ENCODE measurements at regions not wholly inside any gene's neighbourhood (a gene's known extent, or its start where the extent isn't known, plus 50 kb on each side); places are given as distances from the start of the nearest gene placed in this dataset.

- DNase-seq: no peak
- no peaks in the 10 kb centered on the region for H3K9me3 ChIP-seq
- no peak for TF ChIP-seq CTCF (IDR thresholded peaks at IDR 0.05)
- no peak overlapping the region for H3K9ac ChIP-seq (ENCODE audit: low read depth in 2 of 2, low read length in 2 of 2)
- intact Hi-C loops (cut with DNase I): no loop called here
- no peaks in the 10 kb centered on the region for H3K36me3 ChIP-seq
- H3K27me3 ChIP-seq: no peaks in the 10 kb centered on the region
- no peak overlapping the region for H3K4me3 ChIP-seq
- H3K4me1 ChIP-seq: no peaks in the 10 kb centered on the region
- no peak overlapping the region for H3K27ac ChIP-seq
Measured at GRCh38 chr17:79159471-79159870, 84.8 kb downstream of the ENGASE start.

- Histone ChIP-seq H3K27me3 (no peaks in the 10 kb centered on the region), H3K4me1 (no peaks in the 10 kb centered on the region), H3K4me3 (no peak overlapping the region), H3K9me3 (no peaks in the 10 kb centered on the region), H3K27ac (no peak overlapping the region), H3K9ac (ENCODE audit: low read depth in 2 of 2, low read length in 2 of 2) (no peak overlapping the region), H3K36me3 (no peaks in the 10 kb centered on the region)
- intact Hi-C loops (cut with DNase I): no loop called here
- TF ChIP-seq CTCF (IDR thresholded peaks at IDR 0.05): no peak
- no peak for DNase-seq
Measured at GRCh38 chr17:79156463-79157095, 82.0 kb downstream of the ENGASE start.

DNA sequence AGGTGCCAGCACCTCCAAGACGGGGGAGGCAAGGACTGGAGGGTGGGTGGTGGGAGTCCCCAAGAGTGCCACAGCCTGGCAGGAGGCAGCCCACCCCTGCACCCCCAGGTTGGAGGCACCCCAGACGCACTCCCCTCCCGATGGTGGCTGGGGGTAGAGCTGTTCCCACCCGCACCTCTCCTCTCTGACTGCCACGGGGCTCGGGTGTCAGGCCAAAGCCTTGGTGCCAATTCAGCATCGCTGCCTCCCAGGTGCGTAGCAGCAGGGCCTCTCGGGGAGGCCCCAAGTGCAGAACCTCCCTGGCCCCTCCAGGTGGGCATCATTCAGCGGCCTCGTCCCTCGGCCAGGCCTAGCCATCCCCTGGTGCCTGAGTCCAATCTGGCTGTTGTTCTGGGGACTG is 81.1 kb downstream of the ENGASE start:
- H3K36me3 ChIP-seq: no peaks in the 10 kb centered on the region
- H3K9me3 ChIP-seq: no peaks in the 10 kb centered on the region
- H3K27me3 ChIP-seq: no peaks in the 10 kb centered on the region
- no peak overlapping the region for H3K27ac ChIP-seq
- no peaks in the 10 kb centered on the region for H3K4me1 ChIP-seq
- H3K4me3 ChIP-seq: no peak overlapping the region
- DNase-seq: no peak
- intact Hi-C loops (cut with DNase I): no loop called here
- TF ChIP-seq CTCF (IDR thresholded peaks at IDR 0.05): no peak
- H3K9ac ChIP-seq (ENCODE audit: low read depth in 2 of 2, low read length in 2 of 2): no peak overlapping the region

DNA sequence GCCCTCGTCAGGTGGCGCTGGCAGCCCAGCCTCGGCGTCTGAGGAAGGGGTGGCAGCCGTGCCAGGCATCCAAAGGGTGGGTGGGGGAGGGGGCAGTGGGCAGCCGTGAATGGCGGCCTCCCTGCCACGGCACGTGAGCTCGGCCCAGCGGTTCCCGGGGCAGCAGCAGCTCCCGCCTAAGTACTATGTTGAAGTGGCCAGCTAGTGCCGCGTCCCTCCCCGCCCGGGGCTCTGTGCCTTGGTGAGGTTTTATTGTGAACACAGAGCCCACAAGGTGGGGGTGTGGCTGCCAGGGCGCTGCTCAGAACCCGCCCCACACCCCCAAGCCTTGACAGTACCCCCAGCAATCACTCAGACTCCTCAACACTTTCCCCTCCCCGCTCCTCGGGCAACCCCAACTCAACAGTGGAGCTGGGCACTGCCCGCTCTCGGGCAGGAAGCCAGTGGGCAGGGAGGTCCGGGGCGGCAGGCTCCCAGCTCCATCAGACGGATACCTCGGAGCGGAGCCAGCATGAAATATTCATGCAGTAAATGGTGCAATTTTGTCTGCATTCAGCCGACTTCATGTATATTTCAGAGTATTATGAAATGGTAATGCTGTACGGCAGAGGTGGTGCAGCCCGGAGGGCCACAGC is 80.4 kb downstream of the ENGASE start:
- no peak for DNase-seq
- Histone ChIP-seq H3K4me3 (no peak overlapping the region), H3K27ac (no peak overlapping the region), H3K27me3 (no peaks in the 10 kb centered on the region), H3K9ac (ENCODE audit: low read depth in 2 of 2, low read length in 2 of 2) (no peak overlapping the region), H3K4me1 (no peaks in the 10 kb centered on the region), H3K9me3 (no peaks in the 10 kb centered on the region), H3K36me3 (no peaks in the 10 kb centered on the region)
- no peak for TF ChIP-seq CTCF (IDR thresholded peaks at IDR 0.05)
- intact Hi-C loops (cut with DNase I): no loop called here

- Histone ChIP-seq H3K36me3 (no peaks in the 10 kb centered on the region), H3K27me3 (no peaks in the 10 kb centered on the region), H3K4me1 (no peaks in the 10 kb centered on the region), H3K9me3 (no peaks in the 10 kb centered on the region), H3K4me3 (no peak overlapping the region), H3K9ac (ENCODE audit: low read depth in 2 of 2, low read length in 2 of 2) (no peak overlapping the region), H3K27ac (no peak overlapping the region)
- DNase-seq: no peak
- intact Hi-C loops (cut with DNase I): no loop called here
- TF ChIP-seq CTCF (IDR thresholded peaks at IDR 0.05): no peak
Measured at GRCh38 chr17:79154446-79154845, 79.8 kb downstream of the ENGASE start.
